NCI-H526 (cell line): ENCODE measurements at regions not wholly inside any gene's neighbourhood (a gene's known extent, or its start where the extent isn't known, plus 50 kb on each side); places are given as distances from the start of the nearest gene placed in this dataset.
"Not testable (repeated sequence)": the region's sequence is repeated elsewhere in the genome, so short reads cannot be mapped to it uniquely, and the experiment has no call there.

ENCODE experiments used
- DNase-seq, 2 experiments: peaks; one replicate each; lab custom pipeline; 2025; lab: John Stamatoyannopoulos, UW

- peak; percentile 97 to 99 for DNase-seq
These were observed 155.9 kb upstream of the KLF12 start for GRCh38 chr13:74289861-74290773.

- DNase-seq: no peak
These were observed 154.9 kb upstream of the KLF12 start for GRCh38 chr13:74289107-74289506.

GRCh38 chr13:74288361-74288911, 154.2 kb upstream of the KLF12 start:
- peak; percentile 65 to 77 for DNase-seq

- DNase-seq: peak; percentile 99
These were observed 153.5 kb upstream of the KLF12 start for GRCh38 chr13:74287724-74288169.

- DNase-seq: no peak
These were observed 146.7 kb upstream of the KLF12 start for GRCh38 chr13:74280795-74281490.

- DNase-seq: no peak
These were observed 146.0 kb upstream of the KLF12 start for GRCh38 chr13:74280093-74280794.

- DNase-seq: no peak
These were observed 144.7 kb upstream of the KLF12 start for GRCh38 chr13:74278901-74279300.

GRCh38 chr13:74274916-74275315, 140.7 kb upstream of the KLF12 start:
- DNase-seq: no peak

GRCh38 chr13:74273581-74273980, 139.4 kb upstream of the KLF12 start:
- no peak for DNase-seq

GRCh38 chr13:74272826-74273225, 138.6 kb upstream of the KLF12 start:
- no peak for DNase-seq

- no peak for DNase-seq
These were observed 135.8 kb upstream of the KLF12 start for GRCh38 chr13:74270018-74270417.

GRCh38 chr13:74266861-74267260, 132.7 kb upstream of the KLF12 start:
- no peak for DNase-seq

- no peak for DNase-seq
These were observed 132.1 kb upstream of the KLF12 start for GRCh38 chr13:74266309-74266708.

- DNase-seq: no peak
These were observed 130.1 kb upstream of the KLF12 start for GRCh38 chr13:74264333-74264732.

- not testable (repeated sequence) for DNase-seq
These were observed 126.2 kb upstream of the KLF12 start for GRCh38 chr13:74260420-74260819.

GRCh38 chr13:74259641-74260040, 125.4 kb upstream of the KLF12 start:
- DNase-seq: no peak

- no peak for DNase-seq
These were observed 124.8 kb upstream of the KLF12 start for GRCh38 chr13:74258961-74259360.

GRCh38 chr13:74256969-74257368, 122.8 kb upstream of the KLF12 start:
- DNase-seq: no peak

GRCh38 chr13:74253161-74253560, 119.0 kb upstream of the KLF12 start:
- no peak for DNase-seq

- DNase-seq: no peak
These were observed 117.7 kb upstream of the KLF12 start for GRCh38 chr13:74251778-74252519.

GRCh38 chr13:74250738-74251190, 116.6 kb upstream of the KLF12 start:
- no peak for DNase-seq
